CD8-positive, alpha-beta memory T cell (primary cell): ENCODE measurements at regions not wholly inside any gene's neighbourhood (a gene's known extent, or its start where the extent isn't known, plus 50 kb on each side); places are given as distances from the start of the nearest gene placed in this dataset.
"Not testable (repeated sequence)": the region's sequence is repeated elsewhere in the genome, so short reads cannot be mapped to it uniquely, and the experiment has no call there.

ENCODE experiments used
- CTCF ChIA-PET: fragments of 350-600 bp; sonication (Branson Sonifier 250); formaldehyde crosslinking; loops from one replicate; lab custom pipeline; 2021; ENCODE audit warnings: antibody characterized with exemption; lab: Charles Lee
- POLR2A ChIA-PET: fragments of 350-600 bp; sonication (Branson Sonifier 250); formaldehyde crosslinking; loops from one replicate; lab custom pipeline; 2021; ENCODE audit warnings: antibody characterized with exemption; lab: Charles Lee
- DNase-seq, 5 donors: peaks; one replicate each; pipeline versions ENCODE4 v3.0.0 to v3.0.0-alpha.2; 2020 to 2022; ENCODE audit warnings: mixed read lengths in 1 of 5
- H3K27ac ChIP-seq: one replicate; pipeline ENCODE4 v1.7.0; 2013; ENCODE audit warnings: low read depth, mild to moderate bottlenecking, low read length, moderate library complexity
- H3K27me3 ChIP-seq: 2 replicates; pipeline ENCODE4 v1.7.0; 2013; ENCODE audit warnings: low read length, mild to moderate bottlenecking; ENCODE audit not compliant: insufficient read depth, poor library complexity, severe bottlenecking
- H3K36me3 ChIP-seq: 2 replicates; pipeline ENCODE4 v1.7.0; 2013; ENCODE audit warnings: mild to moderate bottlenecking, low read length, moderate library complexity; ENCODE audit not compliant: insufficient read depth
- H3K4me1 ChIP-seq: 2 replicates; pipeline ENCODE4 v1.7.0; 2013; ENCODE audit warnings: mild to moderate bottlenecking, low read length, moderate library complexity; ENCODE audit not compliant: insufficient read depth
- H3K4me3 ChIP-seq: 2 replicates; pipeline ENCODE4 v1.7.0; 2013; ENCODE audit warnings: mild to moderate bottlenecking, low read length
- H3K9me3 ChIP-seq: 2 replicates; pipeline ENCODE4 v1.7.0; 2013; ENCODE audit warnings: mild to moderate bottlenecking, low read length
- H3K27ac Mint-ChIP-seq, 8 donors: one replicate each; pipeline ENCODE4 v1.8.0; 2020 to 2021; ENCODE audit warnings: mixed read lengths in 8 of 8, mild to moderate bottlenecking in 6 of 8, inconsistent platforms in 3 of 8, moderate library complexity in 3 of 8
- H3K27me3 Mint-ChIP-seq, 2 donors: one replicate each; pipeline ENCODE4 v1.8.0; 2020 to 2021; ENCODE audit warnings: mixed read lengths in 2 of 2, mild to moderate bottlenecking in 1 of 2, moderate library complexity in 1 of 2
- H3K36me3 Mint-ChIP-seq, 3 donors: one replicate each; pipeline ENCODE4 v1.8.0; 2020 to 2021; ENCODE audit warnings: mixed read lengths in 3 of 3, inconsistent platforms in 1 of 3, mild to moderate bottlenecking in 1 of 3
- H3K4me1 Mint-ChIP-seq, 3 donors: one replicate each; pipeline ENCODE4 v1.8.0; 2020 to 2021; ENCODE audit warnings: mixed read lengths in 3 of 3, inconsistent platforms in 1 of 3, mild to moderate bottlenecking in 1 of 3
- H3K4me3 Mint-ChIP-seq, 7 donors: one replicate each; pipeline ENCODE4 v1.8.0; 2020 to 2021; ENCODE audit warnings: mixed read lengths in 7 of 7, mild to moderate bottlenecking in 6 of 7, moderate library complexity in 4 of 7, inconsistent platforms in 2 of 7
- H3K9me3 Mint-ChIP-seq, 5 donors: one replicate each; pipeline ENCODE4 v1.8.0; 2020 to 2022; ENCODE audit warnings: mixed read lengths in 5 of 5, mild to moderate bottlenecking in 3 of 5, moderate library complexity in 2 of 5, inconsistent platforms in 1 of 5

DNA sequence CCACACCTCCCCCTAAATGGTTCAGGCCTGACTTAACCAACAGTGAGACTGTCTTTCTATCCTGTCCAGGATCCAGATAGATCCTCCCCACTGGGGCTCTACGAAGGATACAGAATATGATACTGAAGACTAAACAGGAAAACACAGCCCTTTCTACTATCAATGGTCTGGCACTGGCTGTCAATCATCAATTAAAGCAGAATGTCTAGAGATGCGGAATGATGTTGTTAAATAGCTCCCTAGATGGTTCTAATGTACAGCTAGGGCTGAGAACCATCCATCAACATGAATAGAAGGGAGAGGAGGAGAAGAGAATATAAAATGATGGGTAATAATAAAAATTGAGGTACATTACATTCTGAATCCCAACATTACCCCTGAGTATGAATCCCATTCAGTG lies 314.3 kb upstream of the CELF2 start:
- Mint-ChIP-seq H3K4me1 (no peaks in the 10 kb centered on the region), H3K9me3 (peaks cover 0 to 2% (median 0%) of the 10 kb centered on the region in 5 donors), H3K27ac (no peak overlapping the region), H3K4me3 (no peak overlapping the region), H3K36me3 (no peaks in the 10 kb centered on the region), H3K27me3 (peaks cover 2 to 3% of the 10 kb centered on the region in 2 donors)
- ChIA-PET CTCF (no interaction called here), POLR2A (no interaction called here)
- H3K27me3 ChIP-seq = no peaks in the 10 kb centered on the region
- no peak overlapping the region for H3K4me3 ChIP-seq
- no peaks in the 10 kb centered on the region for H3K36me3 ChIP-seq
- no peaks in the 10 kb centered on the region for H3K9me3 ChIP-seq
- no peak for DNase-seq
- no peak overlapping the region for H3K27ac ChIP-seq
- no peaks in the 10 kb centered on the region for H3K4me1 ChIP-seq

DNA sequence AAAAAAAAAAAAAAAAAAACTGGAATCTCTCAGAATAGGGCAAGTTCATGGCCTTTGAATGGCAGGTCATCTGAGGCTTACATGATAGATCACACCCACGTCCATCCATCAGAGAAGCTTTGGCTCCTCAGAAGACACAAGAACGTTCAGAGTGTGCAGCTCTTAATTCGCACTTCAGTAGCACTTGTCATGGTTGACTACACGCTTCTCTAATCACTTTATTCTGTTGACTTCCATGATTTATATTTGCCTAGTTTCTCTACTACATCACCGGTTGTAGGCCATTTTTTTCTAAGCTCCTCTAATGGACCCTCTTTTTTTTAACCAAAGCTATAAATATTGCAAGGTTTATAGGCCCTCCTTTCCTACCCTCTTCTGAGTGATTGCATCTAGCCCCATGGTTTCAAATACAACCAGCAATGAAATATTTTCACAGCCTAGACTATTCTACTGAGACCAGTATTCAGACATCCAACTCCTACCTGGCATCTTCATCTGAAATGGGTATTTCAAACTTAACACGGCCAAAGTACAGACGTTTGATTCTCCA lies 305.4 kb upstream of the CELF2 start:
- Histone ChIP-seq H3K4me1 (no peaks in the 10 kb centered on the region), H3K27me3 (no peaks in the 10 kb centered on the region), H3K36me3 (no peaks in the 10 kb centered on the region), H3K4me3 (no peak overlapping the region), H3K27ac (no peak overlapping the region), H3K9me3 (no peaks in the 10 kb centered on the region)
- no peak for DNase-seq
- Mint-ChIP-seq H3K9me3 (peaks cover 0 to 3% (median 0%) of the 10 kb centered on the region in 5 donors), H3K36me3 (no peaks in the 10 kb centered on the region), H3K27me3 (peaks cover 4 to 5% of the 10 kb centered on the region in 2 donors), H3K4me1 (no peaks in the 10 kb centered on the region), H3K27ac (no peak overlapping the region), H3K4me3 (no peak overlapping the region)
- CTCF ChIA-PET = no interaction called here
- POLR2A ChIA-PET = no interaction called here

GRCh38 chr10:10714327-10714726 lies 303.3 kb upstream of the CELF2 start:
- Mint-ChIP-seq H3K9me3 (peaks cover 0 to 3% (median 0%) of the 10 kb centered on the region in 5 donors), H3K4me1 (no peaks in the 10 kb centered on the region), H3K4me3 (no peak overlapping the region), H3K27ac (no peak overlapping the region), H3K36me3 (no peaks in the 10 kb centered on the region), H3K27me3 (peaks cover 1 to 4% of the 10 kb centered on the region in 2 donors)
- ChIA-PET CTCF (no interaction called here), POLR2A (no interaction called here)
- Histone ChIP-seq H3K36me3 (no peaks in the 10 kb centered on the region), H3K27me3 (no peaks in the 10 kb centered on the region), H3K4me3 (no peak overlapping the region), H3K9me3 (no peaks in the 10 kb centered on the region), H3K4me1 (no peaks in the 10 kb centered on the region), H3K27ac (no peak overlapping the region)
- no peak for DNase-seq

- CTCF ChIA-PET = no interaction called here
- Histone ChIP-seq H3K4me1 (no peaks in the 10 kb centered on the region), H3K4me3 (no peak overlapping the region), H3K9me3 (no peaks in the 10 kb centered on the region), H3K27me3 (no peaks in the 10 kb centered on the region), H3K27ac (no peak overlapping the region), H3K36me3 (no peaks in the 10 kb centered on the region)
- H3K27me3 Mint-ChIP-seq = no peaks in the 10 kb centered on the region
- H3K36me3 Mint-ChIP-seq = no peaks in the 10 kb centered on the region
- H3K4me3 Mint-ChIP-seq = no peak overlapping the region
- no peak overlapping the region for H3K27ac Mint-ChIP-seq
- H3K4me1 Mint-ChIP-seq = no peaks in the 10 kb centered on the region
- no peak for DNase-seq
- peaks cover 0 to 3% (median 0%) of the 10 kb centered on the region in 5 donors for H3K9me3 Mint-ChIP-seq
- POLR2A ChIA-PET = no interaction called here
These were observed 300.7 kb upstream of the CELF2 start for GRCh38 chr10:10716972-10717371.

- Histone ChIP-seq H3K9me3 (no peaks in the 10 kb centered on the region), H3K4me1 (no peaks in the 10 kb centered on the region), H3K27me3 (no peaks in the 10 kb centered on the region), H3K36me3 (no peaks in the 10 kb centered on the region), H3K4me3 (no peak overlapping the region), H3K27ac (no peak overlapping the region)
- H3K9me3 Mint-ChIP-seq = no peaks in the 10 kb centered on the region
- H3K4me3 Mint-ChIP-seq = no peak overlapping the region
- no peaks in the 10 kb centered on the region for H3K36me3 Mint-ChIP-seq
- no peaks in the 10 kb centered on the region for H3K4me1 Mint-ChIP-seq
- ChIA-PET CTCF (no interaction called here), POLR2A (no interaction called here)
- peaks cover 6 to 7% of the 10 kb centered on the region in 2 donors for H3K27me3 Mint-ChIP-seq
- DNase-seq = no peak
- no peak overlapping the region for H3K27ac Mint-ChIP-seq
These were observed 295.2 kb upstream of the CELF2 start for GRCh38 chr10:10722422-10722821.

DNA sequence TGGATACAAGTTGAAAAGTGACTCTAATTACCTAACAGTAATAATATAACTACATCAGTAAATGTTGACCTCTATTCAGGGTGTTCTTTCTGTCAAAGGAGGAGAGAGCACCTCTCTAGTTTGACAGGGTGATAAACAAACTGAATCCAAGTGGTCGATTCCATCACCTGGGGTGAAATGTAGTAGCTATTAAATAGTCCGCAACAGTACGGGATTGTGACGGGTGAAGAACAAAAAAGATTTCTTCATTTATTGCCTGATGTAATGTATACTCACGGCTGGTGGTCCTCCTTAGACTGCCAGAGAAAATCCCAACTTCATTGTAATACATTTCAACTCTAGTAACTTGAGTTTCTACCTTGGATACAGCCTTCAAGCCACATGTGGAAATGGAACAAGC lies 292.5 kb upstream of the CELF2 start:
- Mint-ChIP-seq H3K4me3 (no peak overlapping the region), H3K36me3 (no peaks in the 10 kb centered on the region), H3K9me3 (no peaks in the 10 kb centered on the region), H3K27me3 (peaks cover 6 to 7% of the 10 kb centered on the region in 2 donors), H3K27ac (no peak overlapping the region), H3K4me1 (no peaks in the 10 kb centered on the region)
- no peak for DNase-seq
- no peaks in the 10 kb centered on the region for H3K4me1 ChIP-seq
- no peak overlapping the region for H3K4me3 ChIP-seq
- H3K27ac ChIP-seq = no peak overlapping the region
- ChIA-PET POLR2A (no interaction called here), CTCF (interaction anchor here (0.6 kb wide), 1 partner anchor 295 kb away, joined by 3 read pairs; no protein-coding TSS in a partner anchor)
- no peaks in the 10 kb centered on the region for H3K9me3 ChIP-seq
- no peaks in the 10 kb centered on the region for H3K36me3 ChIP-seq
- H3K27me3 ChIP-seq = no peaks in the 10 kb centered on the region

DNA sequence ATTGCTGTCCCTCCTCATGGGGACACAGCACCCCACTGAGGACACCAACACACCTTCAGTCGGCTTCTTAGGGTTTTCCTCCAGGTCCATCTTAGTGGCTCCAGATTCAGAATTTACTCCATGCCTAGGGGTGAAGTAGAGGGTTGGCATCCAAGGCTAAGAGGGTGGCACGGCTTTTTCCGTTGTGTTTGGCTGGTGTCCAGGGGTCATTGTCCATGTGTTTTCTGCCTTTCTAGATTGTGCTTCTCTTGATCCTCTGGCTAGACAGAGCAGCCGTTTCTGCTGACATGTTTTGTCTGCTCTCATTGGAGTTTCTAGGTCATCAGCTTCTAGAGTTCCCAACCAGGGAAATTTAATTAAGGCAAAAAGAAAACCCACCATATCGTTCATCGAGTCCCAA lies 291.6 kb upstream of the CELF2 start:
- H3K9me3 ChIP-seq = no peaks in the 10 kb centered on the region
- H3K36me3 ChIP-seq = no peaks in the 10 kb centered on the region
- Mint-ChIP-seq H3K27ac (no peak overlapping the region), H3K27me3 (peaks cover 7 to 11% of the 10 kb centered on the region in 2 donors), H3K36me3 (no peaks in the 10 kb centered on the region), H3K9me3 (no peaks in the 10 kb centered on the region), H3K4me3 (no peak overlapping the region), H3K4me1 (no peaks in the 10 kb centered on the region)
- H3K4me1 ChIP-seq = no peaks in the 10 kb centered on the region
- H3K27me3 ChIP-seq = no peaks in the 10 kb centered on the region
- ChIA-PET POLR2A (no interaction called here), CTCF (no interaction called here)
- no peak overlapping the region for H3K4me3 ChIP-seq
- no peak overlapping the region for H3K27ac ChIP-seq
- no peak for DNase-seq

DNA sequence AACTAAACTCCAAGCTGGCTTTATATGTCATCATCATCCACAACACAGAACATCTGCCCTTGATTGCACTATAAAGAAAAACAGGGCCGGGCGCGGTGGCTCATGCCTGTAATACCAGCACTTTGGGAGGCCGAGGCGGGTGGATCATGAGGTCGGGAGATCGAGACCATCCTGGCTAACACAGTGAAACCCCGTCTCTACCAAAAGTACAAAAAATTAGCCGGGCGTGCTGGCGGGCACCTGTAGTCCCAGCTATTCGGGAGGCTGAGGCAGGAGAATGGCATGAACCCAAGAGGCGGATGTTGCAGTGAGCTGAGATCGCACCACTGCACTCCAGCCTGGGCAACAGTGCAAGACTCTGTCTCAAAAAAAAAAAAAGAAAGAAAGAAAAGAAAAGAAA lies 290.3 kb upstream of the CELF2 start:
- H3K27ac ChIP-seq, H3K4me3 Mint-ChIP-seq, H3K4me1 ChIP-seq, H3K9me3 ChIP-seq, H3K4me1 Mint-ChIP-seq, H3K4me3 ChIP-seq, H3K27me3 ChIP-seq, POLR2A ChIA-PET, H3K9me3 Mint-ChIP-seq, DNase-seq, H3K36me3 Mint-ChIP-seq, H3K36me3 ChIP-seq, CTCF ChIA-PET, H3K27ac Mint-ChIP-seq: not testable (repeated sequence)
- H3K27me3 Mint-ChIP-seq = peaks cover 7 to 11% of the 10 kb centered on the region in 2 donors

DNA sequence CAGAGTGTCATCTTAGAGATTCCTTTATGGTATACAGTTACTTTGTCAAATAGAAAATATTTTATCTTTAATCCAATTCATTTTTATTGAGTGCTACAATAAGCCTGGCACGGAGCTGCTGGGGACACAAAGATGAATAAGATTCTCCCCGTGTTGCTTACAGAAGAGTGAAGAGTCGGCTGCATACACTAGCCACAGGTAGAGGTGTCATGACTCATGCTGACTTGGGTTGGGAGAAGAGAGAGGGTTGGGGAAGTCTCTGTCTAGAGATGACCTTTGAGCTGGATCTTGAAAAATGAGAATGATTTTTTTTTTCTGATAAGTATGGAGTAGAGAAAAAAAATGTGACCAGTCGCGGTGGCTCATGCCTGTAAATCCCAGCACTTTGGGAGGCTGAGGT lies 289.9 kb upstream of the CELF2 start:
- H3K27ac ChIP-seq = no peak overlapping the region
- H3K9me3 Mint-ChIP-seq = no peaks in the 10 kb centered on the region
- H3K27ac Mint-ChIP-seq = no peak overlapping the region
- no peaks in the 10 kb centered on the region for H3K4me1 Mint-ChIP-seq
- no peaks in the 10 kb centered on the region for H3K36me3 Mint-ChIP-seq
- ChIA-PET POLR2A (no interaction called here), CTCF (no interaction called here)
- H3K27me3 Mint-ChIP-seq = peaks cover 5 to 11% of the 10 kb centered on the region in 2 donors
- H3K4me3 Mint-ChIP-seq = no peak overlapping the region
- H3K9me3 ChIP-seq = no peaks in the 10 kb centered on the region
- no peaks in the 10 kb centered on the region for H3K27me3 ChIP-seq
- H3K4me3 ChIP-seq = no peak overlapping the region
- H3K4me1 ChIP-seq = no peaks in the 10 kb centered on the region
- DNase-seq = no peak
- H3K36me3 ChIP-seq = no peaks in the 10 kb centered on the region
